GM12878 (cell line): ENCODE measurements at regions not wholly inside any gene's neighbourhood (a gene's known extent, or its start where the extent isn't known, plus 50 kb on each side); places are given as distances from the start of the nearest gene placed in this dataset.

Source experiments
- ATAC-seq: fragments of 200-7000 bp; cut with Tn5 transposase; 3 replicates; pipeline ENCODE4 v1.9.1; 2020; ENCODE audit warnings: mild to moderate bottlenecking, moderate library complexity
- BruUV-seq: library from RNA; stranded (reverse); fragments of 400-500 nt; replicated peaks from 2 replicates; lab custom pipeline; 2021; lab: Mats Ljungman, UMichigan
- CTCF ChIA-PET: fragments of 300-600 bp; sonication (Branson Sonifier 250); formaldehyde crosslinking; extraction: SDS; loops from one replicate; lab custom pipeline; 2021; ENCODE audit warnings: inconsistent platforms; lab: Yijun Ruan, JAX
- POLR2A ChIA-PET: fragments of 350-600 bp; formaldehyde crosslinking; extraction: SDS; loops from one replicate; lab custom pipeline; 2021; ENCODE audit warnings: inconsistent platforms; lab: Charles Lee
- RAD21 ChIA-PET: fragments of 300-600 bp; sonication (Branson Sonifier 250); formaldehyde crosslinking; loops from one replicate; lab custom pipeline; 2023; ENCODE audit warnings: antibody characterized with exemption; ENCODE audit not compliant: unreplicated experiment; lab: Charles Lee
- SMC1A ChIA-PET: fragments of 300-600 bp; sonication (Branson Sonifier 250); formaldehyde crosslinking; loops from one replicate; lab custom pipeline; 2023; ENCODE audit not compliant: unreplicated experiment, uncharacterized antibody; lab: Charles Lee
- DNase-seq: peaks from one replicate; pipeline ENCODE4 v3.0.0-alpha.2; 2011; ENCODE audit warnings: low read depth, low spot score
- FAIRE-seq: peaks from 3 replicates; lab custom pipeline; 2011; peaks lifted over from hg19 to GRCh38; lab: Jason Lieb, UNC
- H2AFZ ChIP-seq: 2 replicates; pipeline ENCODE4 v1.6.0; 2011; ENCODE audit warnings: low read depth, low read length, control low read depth; ENCODE audit not compliant: control insufficient read depth
- H3K27ac ChIP-seq: 2 replicates; pipeline ENCODE4 v1.5.1; 2011; ENCODE audit warnings: control low read depth; ENCODE audit not compliant: control insufficient read depth, insufficient read depth
- H3K27me3 ChIP-seq, 2 experiments: replicated peaks in 1 of 2; 2 replicates each; pipeline versions ENCODE4 v1.6.0 to v1.6.1; 2011; ENCODE audit warnings: low read length in 1 of 2; ENCODE audit not compliant: control insufficient read depth in 2 of 2, insufficient read depth in 2 of 2
- H3K36me3 ChIP-seq, 2 experiments: 2 replicates each; pipeline ENCODE4 v1.5.1; 2011; ENCODE audit warnings: low read length in 1 of 2; ENCODE audit not compliant: control insufficient read depth in 2 of 2, insufficient read depth in 2 of 2
- H3K4me1 ChIP-seq: 2 replicates; pipeline ENCODE4 v1.6.1; 2011; ENCODE audit warnings: mild to moderate bottlenecking, low read length, moderate library complexity, mixed read lengths; ENCODE audit not compliant: control insufficient read depth, insufficient read depth
- H3K4me2 ChIP-seq: 2 replicates; pipeline ENCODE4 v1.6.0; 2011; ENCODE audit warnings: control low read depth; ENCODE audit not compliant: control insufficient read depth, insufficient read depth
- H3K4me3 ChIP-seq: fragments of 200-600 bp; sonication (generic); 2 replicates; pipeline ENCODE4 v1.5.1; 2016
- H3K79me2 ChIP-seq: 2 replicates; pipeline ENCODE4 v1.6.0; 2011; ENCODE audit warnings: low read length; ENCODE audit not compliant: control insufficient read depth, insufficient read depth
- H3K9ac ChIP-seq: 2 replicates; pipeline ENCODE4 v1.8.0; 2011; ENCODE audit warnings: low read length, control low read depth, mixed read lengths; ENCODE audit not compliant: control insufficient read depth, insufficient read depth
- H3K9me3 ChIP-seq: replicated peaks from 3 replicates; pipeline ENCODE4 v1.5.1; 2011; ENCODE audit warnings: mild to moderate bottlenecking, low read length; ENCODE audit not compliant: control insufficient read depth, insufficient read depth
- H4K20me1 ChIP-seq: 2 replicates; pipeline ENCODE4 v1.6.0; 2011; ENCODE audit not compliant: control insufficient read depth, insufficient read depth
- BMI1 ChIP-seq: fragments of 450-650 bp; IDR thresholded peaks from 2 replicates; pipeline ENCODE4 v1.6.1; 2016; ENCODE audit warnings: mild to moderate bottlenecking, moderate library complexity, borderline replicate concordance
- CEBPB ChIP-seq, 2 experiments: fragments of 150-350 bp in 1 of 2; IDR thresholded peaks; 2 replicates each; pipeline ENCODE4 v1.6.1; 2012 to 2014; ENCODE audit warnings: low read depth in 2 of 2, low read length in 2 of 2, borderline replicate concordance in 1 of 2, inconsistent platforms in 1 of 2
- HDGF ChIP-seq: fragments of 450-650 bp; IDR thresholded peaks from 2 replicates; pipeline ENCODE4 v1.6.1; 2016; ENCODE audit warnings: antibody characterized with exemption
- JUND ChIP-seq: IDR thresholded peaks from 2 replicates; pipeline ENCODE4 v1.6.1; 2012; ENCODE audit warnings: low read depth, mild to moderate bottlenecking, low read length, improper control_type of control experiment, moderate library complexity
- MTA3 ChIP-seq: IDR thresholded peaks from 2 replicates; pipeline ENCODE4 v1.6.1; 2012; ENCODE audit warnings: low read length, inconsistent platforms, borderline replicate concordance
- MYB ChIP-seq: fragments of 150-350 bp; IDR thresholded peaks from 2 replicates; pipeline ENCODE4 v1.6.1; 2014; ENCODE audit warnings: mild to moderate bottlenecking, low read depth, low read length, borderline replicate concordance
- PAX5 ChIP-seq: IDR thresholded peaks from 2 replicates; pipeline ENCODE4 v1.6.1; 2011; ENCODE audit warnings: low read depth, low read length, borderline replicate concordance
- PML ChIP-seq: IDR thresholded peaks from 2 replicates; pipeline ENCODE4 v1.6.1; 2012; ENCODE audit warnings: low read length, inconsistent platforms
- POLR2AphosphoS5 ChIP-seq: IDR thresholded peaks from 2 replicates; pipeline ENCODE4 v1.6.1; 2011; ENCODE audit warnings: mild to moderate bottlenecking, low read length, inconsistent platforms
- SUZ12 ChIP-seq: fragments of 200-600 bp; sonication (generic); IDR thresholded peaks from one replicate; pipeline ENCODE4 v1.6.1; 2018; ENCODE audit warnings: antibody characterized with exemption, mild to moderate bottlenecking; ENCODE audit not compliant: unreplicated experiment
- ZNF217 ChIP-seq: fragments of 450-650 bp; IDR thresholded peaks from 2 replicates; pipeline ENCODE4 v1.6.1; 2017; ENCODE audit warnings: antibody characterized with exemption, mild to moderate bottlenecking
- WGBS: methylation state at CpG from one replicate; pipeline ENCODE4 v1.1.6; 2016; ENCODE audit warnings: low lambda C conversion rate; ENCODE audit not compliant: insufficient replicate concordance, insufficient coverage; ENCODE audit errors: missing lambda C conversion rate; 5-methylcytosine and 5-hydroxymethylcytosine counted together
- in situ Hi-C: fragments of 300-500 bp; cut with MboI; formaldehyde crosslinking; loops from 9 replicates; pipeline ENCODE4 v1.14.3; 2018; ENCODE audit warnings: mixed read lengths
- intact Hi-C: fragments of 100-400 bp; cut with micrococcal nuclease; formaldehyde crosslinking; loops from one replicate; pipeline ENCODE4 v1.14.2; 2022; ENCODE audit not compliant: unreplicated experiment
- TF ChIP-seq, protein P1 (sequence below): IDR thresholded peaks from 2 replicates; pipeline ENCODE4 v1.6.1; 2012; ENCODE audit warnings: low read depth, low read length, improper control_type of control experiment
- TF ChIP-seq, protein P2 (sequence below): IDR thresholded peaks from 2 replicates; pipeline ENCODE4 v1.6.1; 2011; ENCODE audit warnings: low read depth, low read length, improper control_type of control experiment, borderline replicate concordance
- TF ChIP-seq, protein P3 (sequence below): IDR thresholded peaks from 2 replicates; pipeline ENCODE4 v1.6.1; 2012; ENCODE audit warnings: improper control_type of control experiment, low read depth, low read length; ENCODE audit not compliant: insufficient replicate concordance
- TF ChIP-seq, protein P4 (sequence below): fragments of 450-650 bp; IDR thresholded peaks from 2 replicates; pipeline ENCODE4 v1.6.1; 2018; ENCODE audit warnings: borderline replicate concordance, mild to moderate bottlenecking; ENCODE audit not compliant: partially characterized antibody

DNA sequence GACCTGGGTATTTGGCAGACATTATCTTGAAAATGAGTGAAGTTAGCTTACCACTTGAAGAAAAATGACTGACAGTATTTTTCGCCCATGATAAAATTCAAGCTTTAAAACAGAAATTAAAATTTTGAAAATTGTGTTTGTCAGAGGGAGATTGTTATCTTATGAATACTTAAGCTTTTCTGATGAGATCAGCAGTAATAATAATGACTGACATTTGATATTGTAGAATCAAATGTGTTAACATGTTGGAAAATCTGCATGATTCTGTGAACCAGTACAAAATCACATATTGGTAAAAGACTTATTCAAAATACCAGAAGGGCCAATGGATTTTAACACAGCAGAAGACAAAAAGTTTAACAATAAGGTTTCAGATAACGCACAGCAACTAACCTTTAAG is 94.0 kb downstream of the MSX2 start:
- no peaks in the 10 kb centered on the region for H3K36me3 ChIP-seq
- H3K9ac ChIP-seq: no peak overlapping the region
- WGBS: 31% methylated on average over 2 of the region's 2 CpGs
- H3K4me2 ChIP-seq: no peak overlapping the region
- ChIA-PET CTCF (no interaction called here), POLR2A (no interaction called here), RAD21 (no interaction called here), SMC1A (no interaction called here)
- intact Hi-C loops: no loop called here
- no peak overlapping the region for H2AFZ ChIP-seq
- no TSS peak for BruUV-seq
- H3K79me2 ChIP-seq: no peaks in the 10 kb centered on the region
- no peak overlapping the region for H3K4me3 ChIP-seq
- H3K27ac ChIP-seq: no peak overlapping the region
- H3K9me3 ChIP-seq: no peaks in the 10 kb centered on the region
- no peaks in the 10 kb centered on the region for H4K20me1 ChIP-seq
- H3K4me1 ChIP-seq: no peaks in the 10 kb centered on the region
- DNase-seq: no peak
- in situ Hi-C loops: no loop called here
- no peaks in the 10 kb centered on the region for H3K27me3 ChIP-seq
- peak; percentile 31 for FAIRE-seq
- ATAC-seq: no peak
- TF ChIP-seq PAX5 (no peak), MTA3 (no peak), CEBPB (IDR thresholded peaks at IDR 0.05; ENCODE audit: borderline replicate concordance in 1 of 2, low read depth in 2 of 2, low read length in 2 of 2) (no peak), SUZ12 (no peak), ZNF217 (no peak), POLR2AphosphoS5 (no peak), HDGF (no peak), PML (no peak), JUND (no peak), MYB (no peak), BMI1 (no peak)
- TF ChIP-seq, protein P1, sequence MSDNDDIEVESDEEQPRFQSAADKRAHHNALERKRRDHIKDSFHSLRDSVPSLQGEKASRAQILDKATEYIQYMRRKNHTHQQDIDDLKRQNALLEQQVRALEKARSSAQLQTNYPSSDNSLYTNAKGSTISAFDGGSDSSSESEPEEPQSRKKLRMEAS: no peak
- TF ChIP-seq, protein P2, sequence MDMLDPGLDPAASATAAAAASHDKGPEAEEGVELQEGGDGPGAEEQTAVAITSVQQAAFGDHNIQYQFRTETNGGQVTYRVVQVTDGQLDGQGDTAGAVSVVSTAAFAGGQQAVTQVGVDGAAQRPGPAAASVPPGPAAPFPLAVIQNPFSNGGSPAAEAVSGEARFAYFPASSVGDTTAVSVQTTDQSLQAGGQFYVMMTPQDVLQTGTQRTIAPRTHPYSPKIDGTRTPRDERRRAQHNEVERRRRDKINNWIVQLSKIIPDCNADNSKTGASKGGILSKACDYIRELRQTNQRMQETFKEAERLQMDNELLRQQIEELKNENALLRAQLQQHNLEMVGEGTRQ: no peak
- TF ChIP-seq, protein P3, sequence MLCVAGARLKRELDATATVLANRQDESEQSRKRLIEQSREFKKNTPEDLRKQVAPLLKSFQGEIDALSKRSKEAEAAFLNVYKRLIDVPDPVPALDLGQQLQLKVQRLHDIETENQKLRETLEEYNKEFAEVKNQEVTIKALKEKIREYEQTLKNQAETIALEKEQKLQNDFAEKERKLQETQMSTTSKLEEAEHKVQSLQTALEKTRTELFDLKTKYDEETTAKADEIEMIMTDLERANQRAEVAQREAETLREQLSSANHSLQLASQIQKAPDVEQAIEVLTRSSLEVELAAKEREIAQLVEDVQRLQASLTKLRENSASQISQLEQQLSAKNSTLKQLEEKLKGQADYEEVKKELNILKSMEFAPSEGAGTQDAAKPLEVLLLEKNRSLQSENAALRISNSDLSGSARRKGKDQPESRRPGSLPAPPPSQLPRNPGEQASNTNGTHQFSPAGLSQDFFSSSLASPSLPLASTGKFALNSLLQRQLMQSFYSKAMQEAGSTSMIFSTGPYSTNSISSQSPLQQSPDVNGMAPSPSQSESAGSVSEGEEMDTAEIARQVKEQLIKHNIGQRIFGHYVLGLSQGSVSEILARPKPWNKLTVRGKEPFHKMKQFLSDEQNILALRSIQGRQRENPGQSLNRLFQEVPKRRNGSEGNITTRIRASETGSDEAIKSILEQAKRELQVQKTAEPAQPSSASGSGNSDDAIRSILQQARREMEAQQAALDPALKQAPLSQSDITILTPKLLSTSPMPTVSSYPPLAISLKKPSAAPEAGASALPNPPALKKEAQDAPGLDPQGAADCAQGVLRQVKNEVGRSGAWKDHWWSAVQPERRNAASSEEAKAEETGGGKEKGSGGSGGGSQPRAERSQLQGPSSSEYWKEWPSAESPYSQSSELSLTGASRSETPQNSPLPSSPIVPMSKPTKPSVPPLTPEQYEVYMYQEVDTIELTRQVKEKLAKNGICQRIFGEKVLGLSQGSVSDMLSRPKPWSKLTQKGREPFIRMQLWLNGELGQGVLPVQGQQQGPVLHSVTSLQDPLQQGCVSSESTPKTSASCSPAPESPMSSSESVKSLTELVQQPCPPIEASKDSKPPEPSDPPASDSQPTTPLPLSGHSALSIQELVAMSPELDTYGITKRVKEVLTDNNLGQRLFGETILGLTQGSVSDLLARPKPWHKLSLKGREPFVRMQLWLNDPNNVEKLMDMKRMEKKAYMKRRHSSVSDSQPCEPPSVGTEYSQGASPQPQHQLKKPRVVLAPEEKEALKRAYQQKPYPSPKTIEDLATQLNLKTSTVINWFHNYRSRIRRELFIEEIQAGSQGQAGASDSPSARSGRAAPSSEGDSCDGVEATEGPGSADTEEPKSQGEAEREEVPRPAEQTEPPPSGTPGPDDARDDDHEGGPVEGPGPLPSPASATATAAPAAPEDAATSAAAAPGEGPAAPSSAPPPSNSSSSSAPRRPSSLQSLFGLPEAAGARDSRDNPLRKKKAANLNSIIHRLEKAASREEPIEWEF: no peak
- TF ChIP-seq, protein P4, sequence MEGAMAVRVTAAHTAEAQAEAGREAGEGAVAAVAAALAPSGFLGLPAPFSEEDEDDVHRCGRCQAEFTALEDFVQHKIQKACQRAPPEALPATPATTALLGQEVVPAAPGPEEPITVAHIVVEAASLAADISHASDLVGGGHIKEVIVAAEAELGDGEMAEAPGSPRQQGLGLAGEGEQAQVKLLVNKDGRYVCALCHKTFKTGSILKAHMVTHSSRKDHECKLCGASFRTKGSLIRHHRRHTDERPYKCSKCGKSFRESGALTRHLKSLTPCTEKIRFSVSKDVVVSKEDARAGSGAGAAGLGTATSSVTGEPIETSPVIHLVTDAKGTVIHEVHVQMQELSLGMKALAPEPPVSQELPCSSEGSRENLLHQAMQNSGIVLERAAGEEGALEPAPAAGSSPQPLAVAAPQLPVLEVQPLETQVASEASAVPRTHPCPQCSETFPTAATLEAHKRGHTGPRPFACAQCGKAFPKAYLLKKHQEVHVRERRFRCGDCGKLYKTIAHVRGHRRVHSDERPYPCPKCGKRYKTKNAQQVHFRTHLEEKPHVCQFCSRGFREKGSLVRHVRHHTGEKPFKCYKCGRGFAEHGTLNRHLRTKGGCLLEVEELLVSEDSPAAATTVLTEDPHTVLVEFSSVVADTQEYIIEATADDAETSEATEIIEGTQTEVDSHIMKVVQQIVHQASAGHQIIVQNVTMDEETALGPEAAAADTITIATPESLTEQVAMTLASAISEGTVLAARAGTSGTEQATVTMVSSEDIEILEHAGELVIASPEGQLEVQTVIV: no peak
